HepG2 (cell line): ENCODE measurements at regions not wholly inside any gene's neighbourhood (a gene's known extent, or its start where the extent isn't known, plus 50 kb on each side); places are given as distances from the start of the nearest gene placed in this dataset.

Experiments
- ATAC-seq: fragments of 200-7000 bp; cut with Tn5 transposase; 3 replicates; pipeline ENCODE4 v1.9.1; 2020; ENCODE audit warnings: mild to moderate bottlenecking, moderate library complexity
- BruUV-seq: library from RNA; stranded (reverse); fragments of 400-500 nt; replicated peaks from 2 replicates; lab custom pipeline; 2021; lab: Mats Ljungman, UMichigan
- CTCF ChIA-PET: fragments of 300-600 bp; formaldehyde crosslinking; extraction: SDS; loops from one replicate; lab custom pipeline; 2021; ENCODE audit warnings: low total read pairs, inconsistent platforms, low intra/inter-chr PET ratio; lab: Yijun Ruan, JAX
- POLR2A ChIA-PET: fragments of 350-600 bp; sonication (Branson Sonifier 250); formaldehyde crosslinking; loops from one replicate; lab custom pipeline; 2020; ENCODE audit warnings: antibody characterized with exemption, inconsistent platforms; lab: Yijun Ruan, JAX
- DNase-seq: peaks from one replicate; pipeline ENCODE4 v3.0.0-alpha.2; 2015; ENCODE audit warnings: low spot score
- FAIRE-seq: peaks from 3 replicates; lab custom pipeline; 2011; peaks lifted over from hg19 to GRCh38; lab: Jason Lieb, UNC
- H2AFZ ChIP-seq: one replicate; pipeline ENCODE4 v1.6.1; 2011; ENCODE audit warnings: low read length, inconsistent platforms
- H3K27ac ChIP-seq: fragments of 300-600 bp; 3 replicates; pipeline ENCODE4 v1.8.0; 2011; ENCODE audit warnings: mixed run types, mild to moderate bottlenecking, mixed read lengths, low read length, inconsistent platforms; ENCODE audit not compliant: insufficient read depth; ENCODE audit errors: extremely low read length
- H3K27me3 ChIP-seq, 2 experiments: fragments of 200-600 bp in 1 of 2; 2 replicates in 1 of 2; 3 replicates in 1 of 2; pipeline versions ENCODE4 v1.6.0 to v1.8.0; 2011; ENCODE audit warnings: low read length in 2 of 2, mild to moderate bottlenecking in 2 of 2, moderate library complexity in 2 of 2, inconsistent platforms in 1 of 2; ENCODE audit not compliant: insufficient read depth in 2 of 2, control insufficient read depth in 1 of 2
- H3K36me3 ChIP-seq, 2 experiments: fragments of 200-600 bp in 1 of 2; replicated peaks in 1 of 2; 2 replicates in 1 of 2; 3 replicates in 1 of 2; pipeline versions ENCODE4 v1.5.1 to v1.8.0; 2011; ENCODE audit warnings: low read length in 2 of 2, inconsistent platforms in 1 of 2; ENCODE audit not compliant: insufficient read depth in 2 of 2, control insufficient read depth in 1 of 2
- H3K4me1 ChIP-seq: 2 replicates; pipeline ENCODE4 v1.5.1; 2012; ENCODE audit warnings: low read length, inconsistent platforms; ENCODE audit not compliant: insufficient read depth
- H3K4me2 ChIP-seq: 2 replicates; pipeline ENCODE4 v1.6.0; 2011; ENCODE audit warnings: low read depth, low read length, inconsistent platforms
- H3K4me3 ChIP-seq, 3 experiments: fragments of 200-600 bp in 1 of 3; sonication (generic), shearing (Covaris generic) in 1 of 3; replicated peaks in 1 of 3; 2 replicates each; pipeline ENCODE4 v1.5.1; 2011 to 2016; ENCODE audit warnings: low read length in 3 of 3, inconsistent platforms in 2 of 3, low read depth in 2 of 3, mild to moderate bottlenecking in 2 of 3, control low read depth in 1 of 3, mixed read lengths in 1 of 3; ENCODE audit not compliant: insufficient read depth in 1 of 3
- H3K79me2 ChIP-seq: one replicate; pipeline ENCODE4 v1.6.1; 2011; ENCODE audit warnings: low read length, inconsistent platforms; ENCODE audit not compliant: insufficient read depth
- H3K9ac ChIP-seq: 2 replicates; pipeline ENCODE4 v1.6.0; 2011; ENCODE audit warnings: mild to moderate bottlenecking, low read depth, low read length, inconsistent platforms; ENCODE audit not compliant: insufficient read depth
- H3K9me3 ChIP-seq: 2 replicates; pipeline ENCODE4 v1.5.1; 2012; ENCODE audit warnings: mild to moderate bottlenecking, low read length
- H4K20me1 ChIP-seq: 2 replicates; pipeline ENCODE4 v1.6.0; 2011; ENCODE audit warnings: inconsistent platforms, mild to moderate bottlenecking, low read length, moderate library complexity; ENCODE audit not compliant: insufficient read depth
- MTF1 ChIP-seq: sonication (generic); formaldehyde crosslinking; IDR thresholded peaks from 2 replicates; pipeline ENCODE4 v1.5.0; 2020; ENCODE audit warnings: missing genetic modification reagents
- PAF1 ChIP-seq: IDR thresholded peaks from 2 replicates; pipeline ENCODE4 v1.6.1; 2016; ENCODE audit warnings: missing genetic modification reagents, missing compliant biosample characterization
- SIX4 ChIP-seq: sonication (generic); formaldehyde crosslinking; IDR thresholded peaks from 2 replicates; pipeline ENCODE4 v1.4.0; 2020; ENCODE audit warnings: missing genetic modification reagents
- TIGD3 ChIP-seq: sonication (generic); formaldehyde crosslinking; IDR thresholded peaks from 2 replicates; pipeline ENCODE4 v1.5.1; 2020; ENCODE audit warnings: mild to moderate bottlenecking, missing genetic modification reagents, borderline replicate concordance
- XRCC5 ChIP-seq: fragments of 200-400 bp; formaldehyde crosslinking; optimal IDR thresholded peaks from 2 replicates; pipeline ENCODE3; 2017; ENCODE audit warnings: mild to moderate bottlenecking, low read length
- ZEB1 ChIP-seq: IDR thresholded peaks from 2 replicates; pipeline ENCODE4 v1.6.1; 2012; ENCODE audit warnings: mild to moderate bottlenecking, low read depth, inconsistent platforms; ENCODE audit not compliant: insufficient replicate concordance
- ZFP36L1 ChIP-seq: sonication (generic); formaldehyde crosslinking; IDR thresholded peaks from 2 replicates; pipeline ENCODE4 v1.8.0; 2022; ENCODE audit warnings: mild to moderate bottlenecking, missing genetic modification reagents, moderate library complexity
- ZNF121 ChIP-seq: sonication (generic); formaldehyde crosslinking; IDR thresholded peaks from 2 replicates; pipeline ENCODE4 v1.5.0; 2020; ENCODE audit warnings: mild to moderate bottlenecking, missing genetic modification reagents
- ZNF33A ChIP-seq: sonication (generic); formaldehyde crosslinking; IDR thresholded peaks from 2 replicates; pipeline ENCODE4 v1.5.1; 2020; ENCODE audit warnings: missing genetic modification reagents, mild to moderate bottlenecking, moderate library complexity, borderline replicate concordance
- ZNF550 ChIP-seq: sonication (generic); formaldehyde crosslinking; IDR thresholded peaks from 2 replicates; pipeline ENCODE4 v1.4.0; 2020; ENCODE audit warnings: mild to moderate bottlenecking, missing genetic modification reagents, borderline replicate concordance
- ZNF574 ChIP-seq: sonication (generic); formaldehyde crosslinking; IDR thresholded peaks from 2 replicates; pipeline ENCODE4 v1.4.0; 2020; ENCODE audit warnings: missing genetic modification reagents
- ZNF777 ChIP-seq: sonication (generic); formaldehyde crosslinking; IDR thresholded peaks from 2 replicates; pipeline ENCODE4 v1.4.0; 2020; ENCODE audit warnings: missing genetic modification reagents
- ZNF83 ChIP-seq: sonication (generic); formaldehyde crosslinking; IDR thresholded peaks from 2 replicates; pipeline ENCODE4 v1.4.0; 2020; ENCODE audit warnings: missing genetic modification reagents, mild to moderate bottlenecking, borderline replicate concordance
- ZNF839 ChIP-seq: sonication (generic); formaldehyde crosslinking; IDR thresholded peaks from 2 replicates; pipeline ENCODE4 v1.4.0; 2020; ENCODE audit warnings: missing genetic modification reagents, mild to moderate bottlenecking, borderline replicate concordance
- WGBS: methylation state at CpG from one replicate; pipeline ENCODE4 v1.1.6; 2017; ENCODE audit warnings: low lambda C conversion rate; 5-methylcytosine and 5-hydroxymethylcytosine counted together
- in situ Hi-C: cut with HindIII; loops from 2 replicates; pipeline ENCODE4 v1.10.0; 2017; ENCODE audit warnings: low pct_unique_long_range_greater_than_20kb; ENCODE audit not compliant: extremely low pct_ligation_motif_present
- intact Hi-C: fragments of 100-400 bp; cut with micrococcal nuclease; formaldehyde crosslinking; loops from one replicate; pipeline ENCODE4 v1.10.0; 2022; ENCODE audit not compliant: unreplicated experiment
- TF ChIP-seq, protein P1 (sequence below), 2 experiments: sonication (generic) in 1 of 2; formaldehyde crosslinking in 1 of 2; IDR thresholded peaks; 2 replicates each; pipeline versions ENCODE4 v1.4.0 to v1.6.1; 2016 to 2020; ENCODE audit warnings: borderline replicate concordance in 1 of 2, low read depth in 1 of 2, mild to moderate bottlenecking in 1 of 2, missing genetic modification reagents in 1 of 2

- FAIRE-seq (no peak), ATAC-seq (no peak), DNase-seq (no peak)
- no peak for TF ChIP-seq MTF1 (CRISPR knock-in tag)
- TF ChIP-seq, protein P1, sequence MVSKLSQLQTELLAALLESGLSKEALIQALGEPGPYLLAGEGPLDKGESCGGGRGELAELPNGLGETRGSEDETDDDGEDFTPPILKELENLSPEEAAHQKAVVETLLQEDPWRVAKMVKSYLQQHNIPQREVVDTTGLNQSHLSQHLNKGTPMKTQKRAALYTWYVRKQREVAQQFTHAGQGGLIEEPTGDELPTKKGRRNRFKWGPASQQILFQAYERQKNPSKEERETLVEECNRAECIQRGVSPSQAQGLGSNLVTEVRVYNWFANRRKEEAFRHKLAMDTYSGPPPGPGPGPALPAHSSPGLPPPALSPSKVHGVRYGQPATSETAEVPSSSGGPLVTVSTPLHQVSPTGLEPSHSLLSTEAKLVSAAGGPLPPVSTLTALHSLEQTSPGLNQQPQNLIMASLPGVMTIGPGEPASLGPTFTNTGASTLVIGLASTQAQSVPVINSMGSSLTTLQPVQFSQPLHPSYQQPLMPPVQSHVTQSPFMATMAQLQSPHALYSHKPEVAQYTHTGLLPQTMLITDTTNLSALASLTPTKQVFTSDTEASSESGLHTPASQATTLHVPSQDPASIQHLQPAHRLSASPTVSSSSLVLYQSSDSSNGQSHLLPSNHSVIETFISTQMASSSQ (IDR thresholded peaks at IDR 0.05; ENCODE audit: low read depth), result no peak
- TF ChIP-seq, protein P1 (CRISPR knock-in tag; IDR thresholded peaks at IDR 0.05; ENCODE audit: borderline replicate concordance), result no peak
- TF ChIP-seq ZEB1, result no peak
- TF ChIP-seq TIGD3 (CRISPR knock-in tag), result no peak
- no peak for TF ChIP-seq ZNF83 (CRISPR knock-in tag)
- TF ChIP-seq ZFP36L1, result no peak
- no peak for TF ChIP-seq PAF1 (CRISPR knock-in tag)
- no peak for TF ChIP-seq SIX4
- TF ChIP-seq ZNF839, result no peak
- no peak for TF ChIP-seq ZNF33A (CRISPR knock-in tag)
- TF ChIP-seq ZNF574 (CRISPR knock-in tag), result no peak
- no peak for TF ChIP-seq ZNF121 (CRISPR knock-in tag)
- no peak for TF ChIP-seq ZNF777 (CRISPR knock-in tag)
- TF ChIP-seq ZNF550 (CRISPR knock-in tag), result no peak
- no peak for TF ChIP-seq XRCC5
- no peak overlapping the region for H2AFZ ChIP-seq
- peaks cover 1 to 11% of the 10 kb centered on the region in 2 experiments; a peak in 1 of 5 replicates for H3K27me3 ChIP-seq
- BruUV-seq, result no TSS peak
- H4K20me1 ChIP-seq, result no peaks in the 10 kb centered on the region
- H3K27ac ChIP-seq, result no peak overlapping the region
- H3K9ac ChIP-seq, result no peak overlapping the region
- no peak overlapping the region for H3K4me2 ChIP-seq
- CTCF ChIA-PET, result no interaction called here
- in situ Hi-C loops, result no loop called here
- POLR2A ChIA-PET, result no interaction called here
- H3K4me1 ChIP-seq, result no peaks in the 10 kb centered on the region
- H3K36me3 ChIP-seq, result no peaks in the 10 kb centered on the region
- H3K4me3 ChIP-seq, result no peak overlapping the region
- H3K79me2 ChIP-seq, result no peaks in the 10 kb centered on the region
- intact Hi-C loops, result no loop called here
- H3K9me3 ChIP-seq, result peaks cover 6% of the 10 kb centered on the region; the same call in 1 of the 2 replicates
- WGBS, result 40% methylated on average over 7 of the region's 10 CpGs
These were observed 150.7 kb upstream of the LHX5 start for GRCh38 chr12:113622410-113622809.
